ENCODE measurements at regions not wholly inside any gene's neighbourhood (a gene's known extent, or its start where the extent isn't known, plus 50 kb on each side); places are given as distances from the start of the nearest gene placed in this dataset.

DNA sequence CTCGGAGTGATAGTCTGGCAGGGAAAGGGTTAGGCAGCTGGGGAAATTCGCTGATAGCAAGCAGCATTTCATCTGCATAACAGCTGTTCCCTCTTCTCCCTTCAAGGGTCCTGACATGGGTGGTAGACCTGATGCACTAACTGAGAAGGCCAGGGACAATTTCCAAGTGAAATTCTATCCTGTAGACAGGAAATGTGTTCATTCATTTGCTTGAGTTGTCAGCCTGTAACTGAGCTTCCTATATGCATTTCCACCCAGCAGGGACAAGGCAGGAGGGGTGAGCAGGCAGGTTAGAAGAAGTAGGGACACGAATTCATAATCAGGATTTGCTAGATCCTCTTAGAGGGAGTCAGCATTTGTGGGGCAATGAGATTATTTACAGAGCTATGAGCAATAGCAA is 154.3 kb upstream of the NCAM1 start:
- H3K4me3 ChIP-seq (ENCODE audit: control insufficient read depth, low read depth, low read length), result no peak overlapping the region
- TF ChIP-seq, protein P1, sequence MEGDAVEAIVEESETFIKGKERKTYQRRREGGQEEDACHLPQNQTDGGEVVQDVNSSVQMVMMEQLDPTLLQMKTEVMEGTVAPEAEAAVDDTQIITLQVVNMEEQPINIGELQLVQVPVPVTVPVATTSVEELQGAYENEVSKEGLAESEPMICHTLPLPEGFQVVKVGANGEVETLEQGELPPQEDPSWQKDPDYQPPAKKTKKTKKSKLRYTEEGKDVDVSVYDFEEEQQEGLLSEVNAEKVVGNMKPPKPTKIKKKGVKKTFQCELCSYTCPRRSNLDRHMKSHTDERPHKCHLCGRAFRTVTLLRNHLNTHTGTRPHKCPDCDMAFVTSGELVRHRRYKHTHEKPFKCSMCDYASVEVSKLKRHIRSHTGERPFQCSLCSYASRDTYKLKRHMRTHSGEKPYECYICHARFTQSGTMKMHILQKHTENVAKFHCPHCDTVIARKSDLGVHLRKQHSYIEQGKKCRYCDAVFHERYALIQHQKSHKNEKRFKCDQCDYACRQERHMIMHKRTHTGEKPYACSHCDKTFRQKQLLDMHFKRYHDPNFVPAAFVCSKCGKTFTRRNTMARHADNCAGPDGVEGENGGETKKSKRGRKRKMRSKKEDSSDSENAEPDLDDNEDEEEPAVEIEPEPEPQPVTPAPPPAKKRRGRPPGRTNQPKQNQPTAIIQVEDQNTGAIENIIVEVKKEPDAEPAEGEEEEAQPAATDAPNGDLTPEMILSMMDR (IDR thresholded peaks at IDR 0.05; ENCODE audit: control insufficient read depth, insufficient read depth, low read depth, low read length, missing control alignments), result no peak
- DNase-seq (ENCODE audit: low read depth), result no peak

GRCh38 chr11:112809429-112809828 is 151.8 kb upstream of the NCAM1 start:
- TF ChIP-seq, protein P1 (IDR thresholded peaks at IDR 0.05; ENCODE audit: control insufficient read depth, insufficient read depth, low read depth, low read length, missing control alignments), result no peak
- no peak for DNase-seq (ENCODE audit: low read depth)
- H3K4me3 ChIP-seq (ENCODE audit: control insufficient read depth, low read depth, low read length), result no peak overlapping the region

- no peak overlapping the region for H3K4me3 ChIP-seq (ENCODE audit: control insufficient read depth, low read depth, low read length)
- DNase-seq (ENCODE audit: low read depth), result no peak
- TF ChIP-seq, protein P1 (IDR thresholded peaks at IDR 0.05; ENCODE audit: control insufficient read depth, insufficient read depth, low read depth, low read length, missing control alignments), result no peak
Observed at GRCh38 chr11:112810951-112811350, 150.3 kb upstream of the NCAM1 start.

- TF ChIP-seq, protein P1 (IDR thresholded peaks at IDR 0.05; ENCODE audit: control insufficient read depth, insufficient read depth, low read depth, low read length, missing control alignments), result no peak
- no peak for DNase-seq (ENCODE audit: low read depth)
- H3K4me3 ChIP-seq (ENCODE audit: control insufficient read depth, low read depth, low read length), result no peak overlapping the region
Observed at GRCh38 chr11:112811783-112812182, 149.4 kb upstream of the NCAM1 start.

DNA sequence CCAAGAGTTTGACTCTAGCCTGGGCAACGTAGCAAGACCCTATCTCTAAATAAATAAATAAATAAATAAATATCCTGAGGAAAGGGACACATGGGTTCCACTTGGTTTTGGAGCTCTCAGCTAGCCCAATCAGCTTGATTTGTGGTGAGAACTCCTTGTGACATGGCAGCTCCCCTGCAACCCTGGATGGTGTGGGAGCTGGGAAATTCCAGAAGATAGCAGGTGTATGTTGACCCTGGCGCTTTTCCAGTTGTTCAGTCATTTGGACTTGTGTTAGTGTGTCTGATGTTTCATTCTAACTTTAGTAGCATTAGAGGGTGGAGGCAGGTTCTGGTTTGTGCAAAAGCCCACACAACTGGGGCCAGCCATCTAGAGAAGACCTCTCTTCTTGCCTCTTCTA is 148.5 kb upstream of the NCAM1 start:
- H3K4me3 ChIP-seq (ENCODE audit: control insufficient read depth, low read depth, low read length), result no peak overlapping the region
- DNase-seq (ENCODE audit: low read depth), result no peak
- TF ChIP-seq, protein P1 (IDR thresholded peaks at IDR 0.05; ENCODE audit: control insufficient read depth, insufficient read depth, low read depth, low read length, missing control alignments), result no peak

GRCh38 chr11:112814168-112814567 is 147.1 kb upstream of the NCAM1 start:
- no peak overlapping the region for H3K4me3 ChIP-seq (ENCODE audit: control insufficient read depth, low read depth, low read length)
- TF ChIP-seq, protein P1 (IDR thresholded peaks at IDR 0.05; ENCODE audit: control insufficient read depth, insufficient read depth, low read depth, low read length, missing control alignments), result no peak
- no peak for DNase-seq (ENCODE audit: low read depth)

DNA sequence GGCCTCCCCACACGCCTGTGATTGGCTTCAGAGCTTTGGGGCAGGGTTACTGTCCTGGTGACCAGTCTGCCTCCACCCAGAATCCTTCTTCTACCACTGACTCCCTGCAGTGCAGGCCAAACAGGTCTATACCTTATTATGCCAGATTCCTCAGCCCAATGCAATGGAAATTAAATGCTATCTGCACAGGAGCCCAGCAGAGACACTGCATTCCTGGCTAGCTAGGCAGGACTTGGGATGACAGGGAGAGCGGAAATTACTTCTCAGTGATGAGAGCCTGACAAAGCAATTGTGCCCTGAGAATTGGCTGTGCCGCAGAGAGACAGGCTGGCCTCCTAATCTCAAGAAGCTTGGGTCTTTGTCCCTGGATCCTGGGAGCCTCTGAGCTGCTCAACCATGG is 143.8 kb upstream of the NCAM1 start:
- TF ChIP-seq, protein P1 (IDR thresholded peaks at IDR 0.05; ENCODE audit: control insufficient read depth, insufficient read depth, low read depth, low read length, missing control alignments), result no peak
- no peak overlapping the region for H3K4me3 ChIP-seq (ENCODE audit: control insufficient read depth, low read depth, low read length)
- no peak for DNase-seq (ENCODE audit: low read depth)
